ENCODE measurements at regions not wholly inside any gene's neighbourhood (a gene's known extent, or its start where the extent isn't known, plus 50 kb on each side); places are given as distances from the start of the nearest gene placed in this dataset.

DNA sequence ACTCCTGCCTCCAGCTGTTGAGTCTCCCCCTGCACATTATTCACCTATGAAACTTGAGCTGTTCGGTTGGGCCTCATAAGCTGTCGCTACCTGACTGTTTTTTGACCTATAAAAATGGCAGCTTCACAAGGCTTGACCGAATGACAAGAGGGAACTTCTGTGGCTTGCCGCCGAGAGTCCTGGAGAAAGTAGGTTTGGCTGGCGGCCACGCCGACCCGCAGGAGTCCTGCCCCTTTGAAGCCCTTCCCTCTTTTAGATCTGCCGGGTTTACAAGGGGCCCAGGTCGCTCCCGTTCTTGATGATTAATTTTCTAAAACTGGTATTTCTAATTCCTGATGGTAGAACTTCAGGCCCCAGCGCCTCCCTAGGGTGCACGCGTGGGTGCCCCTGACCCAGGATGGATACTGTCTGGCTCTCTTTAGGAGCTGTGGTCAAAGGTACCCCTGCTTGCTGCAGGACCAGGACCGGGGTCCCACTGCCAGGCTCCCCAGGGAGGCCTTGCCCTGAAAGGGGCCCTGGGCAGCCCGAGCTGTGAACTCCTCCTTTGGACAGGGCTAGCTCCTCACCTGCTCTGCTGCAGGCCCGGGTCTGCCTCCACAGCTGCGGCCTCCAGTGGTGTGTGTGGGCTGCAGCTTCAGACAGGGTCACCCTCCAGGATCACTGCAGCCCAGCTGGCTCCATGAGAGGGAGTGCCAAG, 171.8 kb downstream of the CTTN start:
- TF ChIP-seq YY1 (IDR thresholded peaks at IDR 0.05; ENCODE audit: insufficient read depth, insufficient replicate concordance, low read depth, low read length) (no peak), ZBTB21 (CRISPR knock-in tag; IDR thresholded peaks at IDR 0.05) (no peak), ZBTB20 (CRISPR knock-in tag; IDR thresholded peaks at IDR 0.05; ENCODE audit: borderline replicate concordance, low read depth) (no peak), CTCF (CRISPR knock-in tag; IDR thresholded peaks at IDR 0.05) (no peak), ZSCAN29 (CRISPR knock-in tag; conservative IDR thresholded peaks at IDR 0.05) (no peak), CHD2 (IDR thresholded peaks at IDR 0.05; ENCODE audit: low read depth, low read length) (no peak), NFATC3 (CRISPR knock-in tag; IDR thresholded peaks at IDR 0.05) (no peak), POLR2AphosphoS5 (IDR thresholded peaks at IDR 0.05; ENCODE audit: low read depth, low read length) (no peak), ZNF143 (CRISPR knock-in tag; IDR thresholded peaks at IDR 0.05) (no peak), CAMTA2 (CRISPR knock-in tag; IDR thresholded peaks at IDR 0.05; ENCODE audit: borderline replicate concordance) (no peak), TCF12 (IDR thresholded peaks at IDR 0.05) (no peak), TCF12 (CRISPR knock-in tag; IDR thresholded peaks at IDR 0.05) (no peak), NAIF1 (CRISPR knock-in tag; IDR thresholded peaks at IDR 0.05; ENCODE audit: borderline replicate concordance) (no peak)
- TF ChIP-seq, protein P1, sequence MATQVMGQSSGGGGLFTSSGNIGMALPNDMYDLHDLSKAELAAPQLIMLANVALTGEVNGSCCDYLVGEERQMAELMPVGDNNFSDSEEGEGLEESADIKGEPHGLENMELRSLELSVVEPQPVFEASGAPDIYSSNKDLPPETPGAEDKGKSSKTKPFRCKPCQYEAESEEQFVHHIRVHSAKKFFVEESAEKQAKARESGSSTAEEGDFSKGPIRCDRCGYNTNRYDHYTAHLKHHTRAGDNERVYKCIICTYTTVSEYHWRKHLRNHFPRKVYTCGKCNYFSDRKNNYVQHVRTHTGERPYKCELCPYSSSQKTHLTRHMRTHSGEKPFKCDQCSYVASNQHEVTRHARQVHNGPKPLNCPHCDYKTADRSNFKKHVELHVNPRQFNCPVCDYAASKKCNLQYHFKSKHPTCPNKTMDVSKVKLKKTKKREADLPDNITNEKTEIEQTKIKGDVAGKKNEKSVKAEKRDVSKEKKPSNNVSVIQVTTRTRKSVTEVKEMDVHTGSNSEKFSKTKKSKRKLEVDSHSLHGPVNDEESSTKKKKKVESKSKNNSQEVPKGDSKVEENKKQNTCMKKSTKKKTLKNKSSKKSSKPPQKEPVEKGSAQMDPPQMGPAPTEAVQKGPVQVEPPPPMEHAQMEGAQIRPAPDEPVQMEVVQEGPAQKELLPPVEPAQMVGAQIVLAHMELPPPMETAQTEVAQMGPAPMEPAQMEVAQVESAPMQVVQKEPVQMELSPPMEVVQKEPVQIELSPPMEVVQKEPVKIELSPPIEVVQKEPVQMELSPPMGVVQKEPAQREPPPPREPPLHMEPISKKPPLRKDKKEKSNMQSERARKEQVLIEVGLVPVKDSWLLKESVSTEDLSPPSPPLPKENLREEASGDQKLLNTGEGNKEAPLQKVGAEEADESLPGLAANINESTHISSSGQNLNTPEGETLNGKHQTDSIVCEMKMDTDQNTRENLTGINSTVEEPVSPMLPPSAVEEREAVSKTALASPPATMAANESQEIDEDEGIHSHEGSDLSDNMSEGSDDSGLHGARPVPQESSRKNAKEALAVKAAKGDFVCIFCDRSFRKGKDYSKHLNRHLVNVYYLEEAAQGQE (IDR thresholded peaks at IDR 0.05; ENCODE audit: borderline replicate concordance in 1 of 2, low read depth in 1 of 2, low read length in 2 of 2): no peak
- TF ChIP-seq, protein P2, sequence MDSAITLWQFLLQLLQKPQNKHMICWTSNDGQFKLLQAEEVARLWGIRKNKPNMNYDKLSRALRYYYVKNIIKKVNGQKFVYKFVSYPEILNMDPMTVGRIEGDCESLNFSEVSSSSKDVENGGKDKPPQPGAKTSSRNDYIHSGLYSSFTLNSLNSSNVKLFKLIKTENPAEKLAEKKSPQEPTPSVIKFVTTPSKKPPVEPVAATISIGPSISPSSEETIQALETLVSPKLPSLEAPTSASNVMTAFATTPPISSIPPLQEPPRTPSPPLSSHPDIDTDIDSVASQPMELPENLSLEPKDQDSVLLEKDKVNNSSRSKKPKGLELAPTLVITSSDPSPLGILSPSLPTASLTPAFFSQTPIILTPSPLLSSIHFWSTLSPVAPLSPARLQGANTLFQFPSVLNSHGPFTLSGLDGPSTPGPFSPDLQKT (CRISPR knock-in tag; IDR thresholded peaks at IDR 0.05; ENCODE audit: borderline replicate concordance): no peak
